Keratinocyte (primary cell): ENCODE measurements at regions not wholly inside any gene's neighbourhood (a gene's known extent, or its start where the extent isn't known, plus 50 kb on each side); places are given as distances from the start of the nearest gene placed in this dataset.

Source experiments
- DNase-seq: peaks from one replicate; pipeline ENCODE4 v3.0.0-alpha.2; 2011; ENCODE audit warnings: low read depth, missing footprints, low spot score
- FAIRE-seq: peaks from 2 replicates; lab custom pipeline; 2011; peaks lifted over from hg19 to GRCh38; lab: Jason Lieb, UNC
- H2AFZ ChIP-seq: 2 replicates; pipeline ENCODE4 v1.6.0; 2012; ENCODE audit warnings: low read length, control low read depth, inconsistent platforms; ENCODE audit not compliant: control insufficient read depth
- H3K27ac ChIP-seq: 2 replicates; pipeline ENCODE4 v1.5.1; 2011; ENCODE audit warnings: low read length; ENCODE audit not compliant: control insufficient read depth, insufficient read depth
- H3K27me3 ChIP-seq: 3 replicates; pipeline ENCODE4 v1.6.0; 2011; ENCODE audit warnings: low read length; ENCODE audit not compliant: control insufficient read depth, insufficient read depth; ENCODE audit errors: extremely low read depth
- H3K36me3 ChIP-seq, 2 experiments: 2 replicates in 1 of 2; 3 replicates in 1 of 2; pipeline ENCODE4 v1.5.1; 2011; ENCODE audit warnings: low read length in 2 of 2, mild to moderate bottlenecking in 1 of 2; ENCODE audit not compliant: control insufficient read depth in 2 of 2, insufficient read depth in 2 of 2; ENCODE audit errors: extremely low read depth in 1 of 2
- H3K4me1 ChIP-seq: 3 replicates; pipeline ENCODE4 v1.5.1; 2011; ENCODE audit warnings: low read length; ENCODE audit not compliant: control insufficient read depth, insufficient read depth; ENCODE audit errors: extremely low read depth
- H3K4me2 ChIP-seq: 3 replicates; pipeline ENCODE4 v1.6.0; 2011; ENCODE audit warnings: low read depth, low read length; ENCODE audit not compliant: control insufficient read depth, insufficient read depth; ENCODE audit errors: extremely low read depth
- H3K4me3 ChIP-seq, 3 experiments: fragments of 200-600 bp in 1 of 3; sonication (generic) in 1 of 3; 2 replicates in 2 of 3; 3 replicates in 1 of 3; pipeline ENCODE4 v1.5.1; 2011 to 2016; ENCODE audit warnings: low read length in 3 of 3, mild to moderate bottlenecking in 3 of 3, control low read depth in 2 of 3, inconsistent platforms in 1 of 3, low read depth in 1 of 3, mixed read lengths in 1 of 3, mixed run types in 1 of 3, moderate library complexity in 1 of 3; ENCODE audit not compliant: control insufficient read depth in 2 of 3, insufficient read depth in 2 of 3; ENCODE audit errors: extremely low read depth in 1 of 3
- H3K79me2 ChIP-seq: 2 replicates; pipeline ENCODE4 v1.6.0; 2012; ENCODE audit warnings: low read length; ENCODE audit not compliant: control insufficient read depth, insufficient read depth
- H3K9ac ChIP-seq: 3 replicates; pipeline ENCODE4 v1.6.0; 2011; ENCODE audit warnings: low read length; ENCODE audit not compliant: control insufficient read depth, insufficient read depth; ENCODE audit errors: extremely low read depth
- H3K9me1 ChIP-seq: 3 replicates; pipeline ENCODE4 v1.6.0; 2011; ENCODE audit warnings: low read length; ENCODE audit not compliant: control insufficient read depth, insufficient read depth; ENCODE audit errors: extremely low read depth
- H3K9me3 ChIP-seq: 2 replicates; pipeline ENCODE4 v1.5.1; 2012; ENCODE audit warnings: low read depth, low read length; ENCODE audit not compliant: control insufficient read depth
- H4K20me1 ChIP-seq: 3 replicates; pipeline ENCODE4 v1.6.0; 2011; ENCODE audit warnings: low read length; ENCODE audit not compliant: control insufficient read depth, insufficient read depth; ENCODE audit errors: extremely low read depth
- EZH2 ChIP-seq: IDR thresholded peaks from one replicate; pipeline ENCODE4 v1.6.1; 2012; ENCODE audit warnings: inconsistent platforms, mild to moderate bottlenecking, low read length, moderate library complexity
- dilution Hi-C: fragments of 300-500 bp; cut with MboI; formaldehyde crosslinking; loops from one replicate; pipeline ENCODE4 v1.7.0; 2020; ENCODE audit warnings: low sequenced_read_pairs; ENCODE audit not compliant: extremely low pct_ligation_motif_present
- small RNA-seq, 3 experiments: library from RNA; depleted of rRNA; stranded (forward); fragments of <200 nt; gene quantifications; one replicate each; pipeline ENCODE3, GENCODE V24; 2012; ENCODE audit warnings: low read depth in 3 of 3, low replicate concordance in 1 of 3; ENCODE audit not compliant: insufficient read length in 3 of 3
- TF ChIP-seq, protein P1 (sequence below), 3 experiments: IDR thresholded peaks in 1 of 3; conservative IDR thresholded peaks in 1 of 3; optimal IDR thresholded peaks in 1 of 3; 2 replicates in 2 of 3; 3 replicates in 1 of 3; pipeline versions ENCODE3 to v1.5.1; 2011; ENCODE audit warnings: low read length in 3 of 3, mild to moderate bottlenecking in 3 of 3, moderate library complexity in 2 of 3, control low read depth in 1 of 3, inconsistent platforms in 1 of 3; ENCODE audit not compliant: insufficient read depth in 2 of 3; ENCODE audit errors: extremely low read depth in 1 of 3

DNA sequence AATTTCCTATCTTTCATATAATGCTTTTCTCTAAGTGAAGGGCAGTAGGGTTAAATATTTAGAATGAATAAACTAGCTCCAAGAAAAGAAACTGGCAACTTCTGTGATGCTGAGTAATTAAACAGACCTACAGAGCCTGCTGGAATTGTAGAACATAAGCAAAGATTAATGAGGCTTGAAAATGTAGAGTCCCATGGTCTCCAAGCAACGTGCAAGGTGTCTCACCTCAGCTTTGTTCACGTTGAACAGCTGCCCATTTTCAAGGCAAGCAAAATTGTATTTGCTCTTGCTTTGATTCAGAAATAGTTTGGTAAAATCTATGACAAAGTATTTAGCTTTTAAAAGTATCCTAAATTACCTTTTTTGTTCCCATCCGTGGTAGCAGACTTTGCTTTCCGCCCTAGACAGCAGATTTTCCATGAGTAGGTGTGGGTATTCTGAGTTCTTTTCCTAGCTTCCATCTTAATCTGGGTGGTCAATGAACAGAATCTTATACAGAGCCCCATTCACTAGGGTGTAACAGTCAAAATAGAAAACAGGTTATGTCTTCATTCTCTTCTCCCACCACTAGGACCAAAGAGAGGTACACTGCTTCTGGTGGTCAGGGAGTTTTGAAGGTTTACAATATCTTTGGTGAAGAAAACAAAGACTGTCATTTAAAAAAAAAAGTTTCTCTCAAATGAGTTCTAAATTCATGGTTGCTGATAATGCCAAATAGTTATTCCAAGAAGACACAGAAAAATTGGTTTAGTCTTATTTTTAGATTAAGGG is 52.1 kb upstream of the TYRP1 start:
- no peak for FAIRE-seq
- no peaks in the 10 kb centered on the region for H3K36me3 ChIP-seq
- no peaks in the 10 kb centered on the region for H3K4me1 ChIP-seq
- H3K9me3 ChIP-seq, result no peaks in the 10 kb centered on the region
- no peaks in the 10 kb centered on the region for H3K9me1 ChIP-seq
- no peak overlapping the region for H3K4me2 ChIP-seq
- no peaks in the 10 kb centered on the region for H4K20me1 ChIP-seq
- H3K27ac ChIP-seq, result no peak overlapping the region
- no peak overlapping the region for H3K9ac ChIP-seq
- H2AFZ ChIP-seq, result no peak overlapping the region
- no peak overlapping the region for H3K4me3 ChIP-seq
- DNase-seq, result no peak
- no peaks in the 10 kb centered on the region for H3K79me2 ChIP-seq
- dilution Hi-C loops, result no loop called here
- TF ChIP-seq, protein P1, sequence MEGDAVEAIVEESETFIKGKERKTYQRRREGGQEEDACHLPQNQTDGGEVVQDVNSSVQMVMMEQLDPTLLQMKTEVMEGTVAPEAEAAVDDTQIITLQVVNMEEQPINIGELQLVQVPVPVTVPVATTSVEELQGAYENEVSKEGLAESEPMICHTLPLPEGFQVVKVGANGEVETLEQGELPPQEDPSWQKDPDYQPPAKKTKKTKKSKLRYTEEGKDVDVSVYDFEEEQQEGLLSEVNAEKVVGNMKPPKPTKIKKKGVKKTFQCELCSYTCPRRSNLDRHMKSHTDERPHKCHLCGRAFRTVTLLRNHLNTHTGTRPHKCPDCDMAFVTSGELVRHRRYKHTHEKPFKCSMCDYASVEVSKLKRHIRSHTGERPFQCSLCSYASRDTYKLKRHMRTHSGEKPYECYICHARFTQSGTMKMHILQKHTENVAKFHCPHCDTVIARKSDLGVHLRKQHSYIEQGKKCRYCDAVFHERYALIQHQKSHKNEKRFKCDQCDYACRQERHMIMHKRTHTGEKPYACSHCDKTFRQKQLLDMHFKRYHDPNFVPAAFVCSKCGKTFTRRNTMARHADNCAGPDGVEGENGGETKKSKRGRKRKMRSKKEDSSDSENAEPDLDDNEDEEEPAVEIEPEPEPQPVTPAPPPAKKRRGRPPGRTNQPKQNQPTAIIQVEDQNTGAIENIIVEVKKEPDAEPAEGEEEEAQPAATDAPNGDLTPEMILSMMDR (optimal IDR thresholded peaks at IDR 0.05 in 1 of 3, IDR thresholded peaks at IDR 0.05 in 1 of 3, conservative IDR thresholded peaks at IDR 0.05 in 1 of 3; ENCODE audit: extremely low read depth in 1 of 3, insufficient read depth in 2 of 3, low read length in 3 of 3), result no peak
- TF ChIP-seq EZH2, result no peak
- no peaks in the 10 kb centered on the region for H3K27me3 ChIP-seq

Small RNAs in the stretch of these regions (small RNA-seq; reads per million reads assigned to genes)
- gene AL161788.1 (0 reads per million in 3 experiments), gene AL162413.1 (0 reads per million in 3 experiments), gene AL592227.1 (0 reads per million in 3 experiments), gene RNU2-47P (0 reads per million in 3 experiments)
